ENCODE measurements at regions not wholly inside any gene's neighbourhood (a gene's known extent, or its start where the extent isn't known, plus 50 kb on each side); places are given as distances from the start of the nearest gene placed in this dataset.
A peak's percentile ranks its signal among the peaks of the same experiment; 100 is the strongest.

GRCh38 chr6:156564807-156565149, 212.4 kb upstream of the ARID1B start:
- Histone ChIP-seq H3K9me3 (ENCODE audit: control insufficient read depth, low read depth, low read length) (no peaks in the 10 kb centered on the region), H3K79me2 (ENCODE audit: control insufficient read depth, insufficient read depth, low read length) (no peaks in the 10 kb centered on the region), H3K9ac (ENCODE audit: control insufficient read depth, extremely low read depth, insufficient read depth, low read length) (no peak overlapping the region), H3K4me1 (ENCODE audit: control insufficient read depth, extremely low read depth, insufficient read depth, low read length) (no peaks in the 10 kb centered on the region), H4K20me1 (ENCODE audit: control insufficient read depth, extremely low read depth, insufficient read depth, low read length) (no peaks in the 10 kb centered on the region), H3K9me1 (ENCODE audit: control insufficient read depth, extremely low read depth, insufficient read depth, low read length) (no peaks in the 10 kb centered on the region), H2AFZ (ENCODE audit: control insufficient read depth, low read length) (no peak overlapping the region), H3K4me2 (ENCODE audit: control insufficient read depth, extremely low read depth, insufficient read depth, low read depth, low read length) (no peak overlapping the region), H3K36me3 (ENCODE audit: control insufficient read depth in 2 of 2, extremely low read depth in 1 of 2, insufficient read depth in 2 of 2, low read length in 2 of 2) (no peaks in the 10 kb centered on the region), H3K4me3 (ENCODE audit: control insufficient read depth in 2 of 3, extremely low read depth in 1 of 3, insufficient read depth in 2 of 3, low read depth in 1 of 3, low read length in 3 of 3) (no peak overlapping the region), H3K27ac (ENCODE audit: control insufficient read depth, insufficient read depth, low read length) (no peak overlapping the region), H3K27me3 (ENCODE audit: control insufficient read depth, extremely low read depth, insufficient read depth, low read length) (no peaks in the 10 kb centered on the region)
- TF ChIP-seq, protein P1, sequence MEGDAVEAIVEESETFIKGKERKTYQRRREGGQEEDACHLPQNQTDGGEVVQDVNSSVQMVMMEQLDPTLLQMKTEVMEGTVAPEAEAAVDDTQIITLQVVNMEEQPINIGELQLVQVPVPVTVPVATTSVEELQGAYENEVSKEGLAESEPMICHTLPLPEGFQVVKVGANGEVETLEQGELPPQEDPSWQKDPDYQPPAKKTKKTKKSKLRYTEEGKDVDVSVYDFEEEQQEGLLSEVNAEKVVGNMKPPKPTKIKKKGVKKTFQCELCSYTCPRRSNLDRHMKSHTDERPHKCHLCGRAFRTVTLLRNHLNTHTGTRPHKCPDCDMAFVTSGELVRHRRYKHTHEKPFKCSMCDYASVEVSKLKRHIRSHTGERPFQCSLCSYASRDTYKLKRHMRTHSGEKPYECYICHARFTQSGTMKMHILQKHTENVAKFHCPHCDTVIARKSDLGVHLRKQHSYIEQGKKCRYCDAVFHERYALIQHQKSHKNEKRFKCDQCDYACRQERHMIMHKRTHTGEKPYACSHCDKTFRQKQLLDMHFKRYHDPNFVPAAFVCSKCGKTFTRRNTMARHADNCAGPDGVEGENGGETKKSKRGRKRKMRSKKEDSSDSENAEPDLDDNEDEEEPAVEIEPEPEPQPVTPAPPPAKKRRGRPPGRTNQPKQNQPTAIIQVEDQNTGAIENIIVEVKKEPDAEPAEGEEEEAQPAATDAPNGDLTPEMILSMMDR (optimal IDR thresholded peaks at IDR 0.05 in 1 of 3, IDR thresholded peaks at IDR 0.05 in 1 of 3, conservative IDR thresholded peaks at IDR 0.05 in 1 of 3; ENCODE audit: extremely low read depth in 1 of 3, insufficient read depth in 2 of 3, low read length in 3 of 3), result no peak
- no peak for TF ChIP-seq EZH2 (IDR thresholded peaks at IDR 0.05; ENCODE audit: low read length)
- DNase-seq (ENCODE audit: low read depth, low spot score) (no peak), FAIRE-seq (no peak)
- dilution Hi-C loops (cut with MboI; ENCODE audit: extremely low pct_ligation_motif_present, low sequenced_read_pairs), result no loop called here

DNA sequence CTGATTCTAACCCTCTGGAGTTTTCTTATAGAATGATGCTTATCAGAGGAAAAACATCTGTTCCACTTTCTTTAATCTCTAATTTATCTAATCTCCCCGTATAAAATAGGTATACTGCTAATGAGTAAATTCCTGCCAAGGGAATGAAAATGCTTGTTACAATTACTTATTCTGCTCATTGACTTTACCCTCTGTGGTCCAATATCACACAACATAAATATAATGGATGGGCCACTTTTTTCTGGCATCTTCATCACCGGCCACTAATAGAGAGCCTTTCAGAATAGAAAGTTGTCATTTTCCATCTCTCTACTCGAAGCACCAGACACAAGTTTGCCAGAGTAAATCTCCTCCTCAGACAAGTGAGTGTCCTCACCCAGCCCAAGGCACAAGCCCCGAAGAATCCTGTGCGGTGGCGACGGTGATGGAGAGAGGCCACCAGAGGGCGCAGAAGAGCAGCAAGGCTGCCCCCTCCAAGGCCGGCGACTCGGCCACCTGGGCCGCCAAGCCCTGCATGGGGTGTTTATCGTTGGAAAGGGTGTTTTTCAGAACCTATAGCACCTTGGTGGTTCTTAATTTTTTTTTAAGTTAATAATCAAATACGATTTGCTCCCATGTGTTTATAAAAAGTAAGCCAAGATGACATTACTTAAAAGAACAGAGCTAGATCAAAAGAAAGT, 212.9 kb upstream of the ARID1B start:
- dilution Hi-C loops (cut with MboI; ENCODE audit: extremely low pct_ligation_motif_present, low sequenced_read_pairs), result no loop called here
- Histone ChIP-seq H3K9ac (ENCODE audit: control insufficient read depth, extremely low read depth, insufficient read depth, low read length) (no peak overlapping the region), H3K27ac (ENCODE audit: control insufficient read depth, insufficient read depth, low read length) (no peak overlapping the region), H3K9me3 (ENCODE audit: control insufficient read depth, low read depth, low read length) (no peaks in the 10 kb centered on the region), H3K27me3 (ENCODE audit: control insufficient read depth, extremely low read depth, insufficient read depth, low read length) (no peaks in the 10 kb centered on the region), H3K9me1 (ENCODE audit: control insufficient read depth, extremely low read depth, insufficient read depth, low read length) (no peaks in the 10 kb centered on the region), H2AFZ (ENCODE audit: control insufficient read depth, low read length) (no peak overlapping the region), H3K4me3 (ENCODE audit: control insufficient read depth in 2 of 3, extremely low read depth in 1 of 3, insufficient read depth in 2 of 3, low read depth in 1 of 3, low read length in 3 of 3) (no peak overlapping the region), H4K20me1 (ENCODE audit: control insufficient read depth, extremely low read depth, insufficient read depth, low read length) (no peaks in the 10 kb centered on the region), H3K79me2 (ENCODE audit: control insufficient read depth, insufficient read depth, low read length) (no peaks in the 10 kb centered on the region), H3K36me3 (ENCODE audit: control insufficient read depth in 2 of 2, extremely low read depth in 1 of 2, insufficient read depth in 2 of 2, low read length in 2 of 2) (no peaks in the 10 kb centered on the region), H3K4me2 (ENCODE audit: control insufficient read depth, extremely low read depth, insufficient read depth, low read depth, low read length) (no peak overlapping the region), H3K4me1 (ENCODE audit: control insufficient read depth, extremely low read depth, insufficient read depth, low read length) (no peaks in the 10 kb centered on the region)
- FAIRE-seq (peak; percentile 9), DNase-seq (ENCODE audit: low read depth, low spot score) (peak; percentile 15)
- no peak for TF ChIP-seq EZH2 (IDR thresholded peaks at IDR 0.05; ENCODE audit: low read length)
- TF ChIP-seq, protein P1 (optimal IDR thresholded peaks at IDR 0.05 in 1 of 3, IDR thresholded peaks at IDR 0.05 in 1 of 3, conservative IDR thresholded peaks at IDR 0.05 in 1 of 3; ENCODE audit: extremely low read depth in 1 of 3, insufficient read depth in 2 of 3, low read length in 3 of 3), result peak; percentile 84 to 95 (median 93)

Measured in keratinocyte (primary cell).